DOHH2 (cell line): ENCODE measurements at regions not wholly inside any gene's neighbourhood (a gene's known extent, or its start where the extent isn't known, plus 50 kb on each side); places are given as distances from the start of the nearest gene placed in this dataset.

ENCODE experiments used
- EZH2phosphoT487 ChIP-seq: fragments of 200-600 bp; sonication (generic); IDR thresholded peaks from 2 replicates; pipeline ENCODE4 v1.6.1; 2017; ENCODE audit warnings: borderline replicate concordance, mild to moderate bottlenecking, antibody characterized with exemption, low read length, moderate library complexity, mixed read lengths
- TF ChIP-seq, protein P1 (sequence below): fragments of 200-600 bp; sonication (generic); IDR thresholded peaks from one replicate; pipeline ENCODE4 v1.5.1; 2014; ENCODE audit warnings: antibody characterized with exemption, mild to moderate bottlenecking, low read depth, low read length; ENCODE audit not compliant: poor library complexity, severe bottlenecking

GRCh38 chr4:24404281-24404680, 180.1 kb downstream of the DHX15 start:
- TF ChIP-seq, protein P1, sequence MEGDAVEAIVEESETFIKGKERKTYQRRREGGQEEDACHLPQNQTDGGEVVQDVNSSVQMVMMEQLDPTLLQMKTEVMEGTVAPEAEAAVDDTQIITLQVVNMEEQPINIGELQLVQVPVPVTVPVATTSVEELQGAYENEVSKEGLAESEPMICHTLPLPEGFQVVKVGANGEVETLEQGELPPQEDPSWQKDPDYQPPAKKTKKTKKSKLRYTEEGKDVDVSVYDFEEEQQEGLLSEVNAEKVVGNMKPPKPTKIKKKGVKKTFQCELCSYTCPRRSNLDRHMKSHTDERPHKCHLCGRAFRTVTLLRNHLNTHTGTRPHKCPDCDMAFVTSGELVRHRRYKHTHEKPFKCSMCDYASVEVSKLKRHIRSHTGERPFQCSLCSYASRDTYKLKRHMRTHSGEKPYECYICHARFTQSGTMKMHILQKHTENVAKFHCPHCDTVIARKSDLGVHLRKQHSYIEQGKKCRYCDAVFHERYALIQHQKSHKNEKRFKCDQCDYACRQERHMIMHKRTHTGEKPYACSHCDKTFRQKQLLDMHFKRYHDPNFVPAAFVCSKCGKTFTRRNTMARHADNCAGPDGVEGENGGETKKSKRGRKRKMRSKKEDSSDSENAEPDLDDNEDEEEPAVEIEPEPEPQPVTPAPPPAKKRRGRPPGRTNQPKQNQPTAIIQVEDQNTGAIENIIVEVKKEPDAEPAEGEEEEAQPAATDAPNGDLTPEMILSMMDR = no peak
- no peak for TF ChIP-seq EZH2phosphoT487
